SK-N-SH treated with all-trans-retinoic acid at 6 μM for 48 hours (cell line): ENCODE measurements at regions not wholly inside any gene's neighbourhood (a gene's known extent, or its start where the extent isn't known, plus 50 kb on each side); places are given as distances from the start of the nearest gene placed in this dataset.

Experiments
- ATAC-seq: fragments of 200-7000 bp; cut with Tn5 transposase; 3 replicates; pipeline ENCODE4 v1.9.1; 2020; ENCODE audit warnings: mild to moderate bottlenecking, moderate library complexity
- ARNTL ChIP-seq: fragments of 450-650 bp; formaldehyde crosslinking; IDR thresholded peaks from 2 replicates; pipeline ENCODE4 v1.5.0; 2020; ENCODE audit warnings: low read depth, mild to moderate bottlenecking, moderate library complexity, borderline replicate concordance
- BACH2 ChIP-seq: fragments of 250-450 bp; sonication (Bioruptor Pico); IDR thresholded peaks from 2 replicates; pipeline ENCODE4 v1.9.0; 2021; ENCODE audit warnings: mild to moderate bottlenecking, borderline replicate concordance
- ESRRG ChIP-seq: fragments of 250-450 bp; sonication (Bioruptor Pico); IDR thresholded peaks from 2 replicates; pipeline ENCODE4 v1.6.1; 2021; ENCODE audit warnings: mild to moderate bottlenecking
- ISL1 ChIP-seq: fragments of 250-450 bp; sonication (Bioruptor Pico); IDR thresholded peaks from 2 replicates; pipeline ENCODE4 v2.1.2; 2022; ENCODE audit warnings: mild to moderate bottlenecking, moderate library complexity
- OSR1 ChIP-seq: fragments of 250-450 bp; sonication (Bioruptor Pico); IDR thresholded peaks from 2 replicates; pipeline ENCODE4 v1.8.0; 2022; ENCODE audit warnings: moderate library complexity, mild to moderate bottlenecking, inconsistent platforms
- PPARA ChIP-seq: fragments of 250-450 bp; sonication (Bioruptor Pico); IDR thresholded peaks from 2 replicates; pipeline ENCODE4 v1.5.0; 2020; ENCODE audit warnings: mild to moderate bottlenecking, borderline replicate concordance
- SNAI2 ChIP-seq: fragments of 250-450 bp; sonication (Bioruptor Pico); IDR thresholded peaks from 2 replicates; pipeline ENCODE4 v1.5.0; 2020; ENCODE audit warnings: mild to moderate bottlenecking, moderate library complexity
- TCF4 ChIP-seq: fragments of 250-450 bp; sonication (Bioruptor Pico); IDR thresholded peaks from 2 replicates; pipeline ENCODE4 v1.8.0; 2021; ENCODE audit warnings: mild to moderate bottlenecking, moderate library complexity, borderline replicate concordance
- TOX ChIP-seq: fragments of 250-450 bp; sonication (Bioruptor Pico); IDR thresholded peaks from 2 replicates; pipeline ENCODE4 v1.8.0; 2021; ENCODE audit warnings: mild to moderate bottlenecking, moderate library complexity, borderline replicate concordance
- ZFP30 ChIP-seq: fragments of 450-650 bp; formaldehyde crosslinking; IDR thresholded peaks from 2 replicates; pipeline ENCODE4 v1.5.0; 2022; ENCODE audit warnings: mild to moderate bottlenecking, moderate library complexity
- ZNF70 ChIP-seq: fragments of 450-650 bp; formaldehyde crosslinking; IDR thresholded peaks from 2 replicates; pipeline ENCODE4 v1.5.0; 2020; ENCODE audit warnings: mild to moderate bottlenecking, moderate library complexity
- ZNF8 ChIP-seq: fragments of 450-650 bp; formaldehyde crosslinking; IDR thresholded peaks from 2 replicates; pipeline ENCODE4 v1.5.0; 2020; ENCODE audit warnings: mild to moderate bottlenecking, moderate library complexity
- TF ChIP-seq, protein P1 (sequence below): fragments of 250-450 bp; sonication (Bioruptor Pico); IDR thresholded peaks from 2 replicates; pipeline ENCODE4 v1.5.1; 2020; ENCODE audit warnings: low read depth, mild to moderate bottlenecking, moderate library complexity
- TF ChIP-seq, protein P2 (sequence below): fragments of 250-450 bp; sonication (Bioruptor Pico); IDR thresholded peaks from 2 replicates; pipeline ENCODE4 v1.5.0; 2020; ENCODE audit warnings: mild to moderate bottlenecking, moderate library complexity
- TF ChIP-seq, protein P3 (sequence below): fragments of 250-450 bp; sonication (Bioruptor Pico); IDR thresholded peaks from 2 replicates; pipeline ENCODE4 v1.8.0; 2020; ENCODE audit warnings: mild to moderate bottlenecking, moderate library complexity, borderline replicate concordance
- TF ChIP-seq, protein P4 (sequence below): fragments of 250-450 bp; sonication (Bioruptor Pico); IDR thresholded peaks from 2 replicates; pipeline ENCODE4 v1.8.0; 2021; ENCODE audit warnings: low read depth, mild to moderate bottlenecking, moderate library complexity, borderline replicate concordance

DNA sequence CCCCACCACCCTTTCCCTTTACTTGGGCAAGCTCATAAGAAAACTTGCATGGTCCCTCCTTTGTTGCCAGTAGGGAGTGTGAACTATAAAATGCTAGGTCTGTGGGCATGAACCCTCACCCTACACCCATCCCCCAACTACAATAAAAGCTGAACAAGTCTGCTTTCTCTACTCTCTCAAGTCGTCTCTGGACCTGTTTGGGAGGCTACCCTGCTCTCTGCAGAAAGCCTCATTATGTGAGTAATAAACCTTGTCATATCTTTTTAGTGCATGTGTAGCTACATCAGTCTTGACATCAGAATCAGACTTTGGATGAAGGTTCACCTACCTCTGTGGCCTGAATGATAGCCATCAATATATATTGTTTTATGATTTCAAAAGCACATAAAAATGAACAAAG, 155.4 kb upstream of the FAM241A start:
- no peak for TF ChIP-seq ESRRG (CRISPR knock-in tag)
- no peak for TF ChIP-seq BACH2 (CRISPR knock-in tag)
- no peak for TF ChIP-seq PPARA (CRISPR knock-in tag)
- TF ChIP-seq ZNF8: no peak
- TF ChIP-seq OSR1 (CRISPR knock-in tag): no peak
- TF ChIP-seq ZFP30 (CRISPR knock-in tag): no peak
- TF ChIP-seq SNAI2 (CRISPR knock-in tag): no peak
- no peak for TF ChIP-seq ISL1 (CRISPR knock-in tag)
- ATAC-seq: no peak

DNA sequence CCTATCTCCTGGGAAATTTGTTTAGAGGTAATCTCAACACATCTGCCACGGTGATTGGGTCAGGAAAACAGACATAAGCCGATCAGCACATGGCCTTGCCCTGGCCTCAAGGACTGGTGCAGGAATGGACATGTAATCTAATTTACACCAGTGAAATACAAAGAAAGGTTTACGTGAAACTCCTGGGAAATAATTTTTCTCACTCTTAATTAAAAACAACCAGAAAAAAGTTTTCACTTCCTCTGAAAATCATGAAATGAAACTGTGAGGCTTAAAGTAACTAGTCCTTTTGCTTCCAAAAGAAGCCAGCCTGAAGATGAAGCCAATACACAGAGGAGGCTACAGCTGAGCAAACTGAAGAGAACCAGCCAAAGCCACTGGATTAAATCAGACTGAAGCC, 154.1 kb upstream of the FAM241A start:
- ATAC-seq: no peak

DNA sequence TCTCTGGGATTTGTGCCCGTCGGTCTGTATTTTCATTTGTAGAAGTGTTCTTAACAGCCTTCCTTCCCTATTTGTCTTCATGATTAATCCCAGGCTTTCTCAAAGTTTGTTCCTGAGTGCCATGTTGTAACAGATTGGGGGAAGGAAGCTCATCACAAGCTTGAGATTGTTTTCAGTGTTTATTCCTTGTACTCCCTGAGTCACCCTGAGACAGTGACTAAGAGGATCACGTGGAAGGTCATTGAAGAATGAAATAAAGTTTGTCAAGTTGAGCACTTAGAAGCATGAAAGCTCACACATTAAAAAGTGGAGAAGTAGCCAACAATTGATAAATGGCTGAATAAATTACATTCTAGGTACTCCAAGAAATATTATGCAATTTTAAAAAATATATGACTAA, 153.5 kb upstream of the FAM241A start:
- TF ChIP-seq ZFP30 (CRISPR knock-in tag): no peak
- TF ChIP-seq, protein P1, sequence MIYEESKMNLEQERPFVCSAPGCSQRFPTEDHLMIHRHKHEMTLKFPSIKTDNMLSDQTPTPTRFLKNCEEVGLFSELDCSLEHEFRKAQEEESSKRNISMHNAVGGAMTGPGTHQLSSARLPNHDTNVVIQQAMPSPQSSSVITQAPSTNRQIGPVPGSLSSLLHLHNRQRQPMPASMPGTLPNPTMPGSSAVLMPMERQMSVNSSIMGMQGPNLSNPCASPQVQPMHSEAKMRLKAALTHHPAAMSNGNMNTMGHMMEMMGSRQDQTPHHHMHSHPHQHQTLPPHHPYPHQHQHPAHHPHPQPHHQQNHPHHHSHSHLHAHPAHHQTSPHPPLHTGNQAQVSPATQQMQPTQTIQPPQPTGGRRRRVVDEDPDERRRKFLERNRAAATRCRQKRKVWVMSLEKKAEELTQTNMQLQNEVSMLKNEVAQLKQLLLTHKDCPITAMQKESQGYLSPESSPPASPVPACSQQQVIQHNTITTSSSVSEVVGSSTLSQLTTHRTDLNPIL (CRISPR knock-in tag): no peak
- no peak for TF ChIP-seq ZNF8
- no peak for TF ChIP-seq ZNF70
- TF ChIP-seq, protein P2, sequence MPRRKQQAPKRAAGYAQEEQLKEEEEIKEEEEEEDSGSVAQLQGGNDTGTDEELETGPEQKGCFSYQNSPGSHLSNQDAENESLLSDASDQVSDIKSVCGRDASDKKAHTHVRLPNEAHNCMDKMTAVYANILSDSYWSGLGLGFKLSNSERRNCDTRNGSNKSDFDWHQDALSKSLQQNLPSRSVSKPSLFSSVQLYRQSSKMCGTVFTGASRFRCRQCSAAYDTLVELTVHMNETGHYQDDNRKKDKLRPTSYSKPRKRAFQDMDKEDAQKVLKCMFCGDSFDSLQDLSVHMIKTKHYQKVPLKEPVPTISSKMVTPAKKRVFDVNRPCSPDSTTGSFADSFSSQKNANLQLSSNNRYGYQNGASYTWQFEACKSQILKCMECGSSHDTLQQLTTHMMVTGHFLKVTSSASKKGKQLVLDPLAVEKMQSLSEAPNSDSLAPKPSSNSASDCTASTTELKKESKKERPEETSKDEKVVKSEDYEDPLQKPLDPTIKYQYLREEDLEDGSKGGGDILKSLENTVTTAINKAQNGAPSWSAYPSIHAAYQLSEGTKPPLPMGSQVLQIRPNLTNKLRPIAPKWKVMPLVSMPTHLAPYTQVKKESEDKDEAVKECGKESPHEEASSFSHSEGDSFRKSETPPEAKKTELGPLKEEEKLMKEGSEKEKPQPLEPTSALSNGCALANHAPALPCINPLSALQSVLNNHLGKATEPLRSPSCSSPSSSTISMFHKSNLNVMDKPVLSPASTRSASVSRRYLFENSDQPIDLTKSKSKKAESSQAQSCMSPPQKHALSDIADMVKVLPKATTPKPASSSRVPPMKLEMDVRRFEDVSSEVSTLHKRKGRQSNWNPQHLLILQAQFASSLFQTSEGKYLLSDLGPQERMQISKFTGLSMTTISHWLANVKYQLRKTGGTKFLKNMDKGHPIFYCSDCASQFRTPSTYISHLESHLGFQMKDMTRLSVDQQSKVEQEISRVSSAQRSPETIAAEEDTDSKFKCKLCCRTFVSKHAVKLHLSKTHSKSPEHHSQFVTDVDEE (CRISPR knock-in tag): no peak
- TF ChIP-seq TOX (CRISPR knock-in tag): no peak
- TF ChIP-seq OSR1 (CRISPR knock-in tag): no peak
- no peak for TF ChIP-seq ARNTL (CRISPR knock-in tag)
- TF ChIP-seq, protein P3, sequence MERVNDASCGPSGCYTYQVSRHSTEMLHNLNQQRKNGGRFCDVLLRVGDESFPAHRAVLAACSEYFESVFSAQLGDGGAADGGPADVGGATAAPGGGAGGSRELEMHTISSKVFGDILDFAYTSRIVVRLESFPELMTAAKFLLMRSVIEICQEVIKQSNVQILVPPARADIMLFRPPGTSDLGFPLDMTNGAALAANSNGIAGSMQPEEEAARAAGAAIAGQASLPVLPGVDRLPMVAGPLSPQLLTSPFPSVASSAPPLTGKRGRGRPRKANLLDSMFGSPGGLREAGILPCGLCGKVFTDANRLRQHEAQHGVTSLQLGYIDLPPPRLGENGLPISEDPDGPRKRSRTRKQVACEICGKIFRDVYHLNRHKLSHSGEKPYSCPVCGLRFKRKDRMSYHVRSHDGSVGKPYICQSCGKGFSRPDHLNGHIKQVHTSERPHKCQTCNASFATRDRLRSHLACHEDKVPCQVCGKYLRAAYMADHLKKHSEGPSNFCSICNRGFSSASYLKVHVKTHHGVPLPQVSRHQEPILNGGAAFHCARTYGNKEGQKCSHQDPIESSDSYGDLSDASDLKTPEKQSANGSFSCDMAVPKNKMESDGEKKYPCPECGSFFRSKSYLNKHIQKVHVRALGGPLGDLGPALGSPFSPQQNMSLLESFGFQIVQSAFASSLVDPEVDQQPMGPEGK (CRISPR knock-in tag): no peak
- ATAC-seq: no peak

More for the DNA sequence above, 154.1 kb upstream of the FAM241A start:
- no peak for TF ChIP-seq TOX (CRISPR knock-in tag)
- no peak for TF ChIP-seq TCF4
- TF ChIP-seq SNAI2 (CRISPR knock-in tag): no peak

DNA sequence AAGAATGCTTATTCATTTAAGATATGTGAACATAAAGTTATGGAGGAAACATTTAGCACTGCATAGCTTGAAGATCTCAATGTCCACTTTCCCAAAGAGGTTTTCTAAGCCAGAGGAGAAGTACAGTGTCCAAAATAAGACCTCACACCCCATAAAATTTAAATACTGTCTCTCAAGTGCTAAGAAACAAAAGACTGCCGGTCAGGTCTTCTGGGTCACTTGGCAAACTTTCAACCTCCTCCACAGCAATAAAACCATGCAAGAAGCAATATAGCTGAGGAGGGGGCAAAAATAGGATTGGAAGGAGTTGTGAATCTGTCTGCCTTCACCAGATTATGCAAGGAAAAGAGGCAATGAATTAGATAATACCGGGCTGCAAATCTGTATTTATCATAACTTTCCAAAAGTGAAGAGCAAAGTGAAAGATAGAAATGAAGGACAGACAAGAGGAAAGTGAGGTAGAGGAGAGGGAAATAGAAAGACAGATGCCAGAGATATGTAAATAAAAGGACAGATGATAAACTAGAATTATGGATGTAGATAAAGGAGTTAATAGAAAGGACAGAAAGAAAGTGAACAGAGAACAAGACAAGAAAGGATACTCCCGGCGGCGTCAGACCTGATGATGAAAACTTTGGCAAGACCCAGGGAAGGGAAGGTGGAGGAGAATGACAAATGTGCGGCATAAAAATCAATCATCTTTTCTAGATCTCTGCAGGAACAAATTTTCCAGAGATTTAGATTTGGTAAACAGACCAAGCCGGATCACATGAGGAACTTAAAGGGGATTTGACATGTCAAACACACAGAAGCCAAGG, 152.7 kb upstream of the FAM241A start:
- no peak for TF ChIP-seq ZNF70
- no peak for ATAC-seq

DNA sequence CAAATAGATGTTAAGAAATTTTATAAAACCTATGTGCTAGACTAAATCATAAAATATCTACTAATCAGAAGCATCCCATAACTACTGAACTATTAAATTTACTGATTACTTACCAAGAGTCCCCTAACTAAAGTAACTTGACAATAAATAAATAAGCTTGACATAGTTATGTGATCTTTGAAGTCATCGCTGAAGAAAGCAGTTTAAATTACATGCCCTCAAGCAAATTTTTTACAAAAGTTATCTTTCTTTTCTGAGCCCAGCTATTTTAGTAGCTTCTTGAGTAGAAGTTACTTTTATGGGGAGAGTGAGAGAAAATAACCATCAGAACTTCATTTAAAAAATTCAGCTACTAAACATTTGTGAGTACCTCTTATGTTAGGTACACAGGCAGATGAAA, 150.9 kb upstream of the FAM241A start:
- no peak for ATAC-seq
- TF ChIP-seq, protein P3 (CRISPR knock-in tag): no peak
- TF ChIP-seq, protein P4, sequence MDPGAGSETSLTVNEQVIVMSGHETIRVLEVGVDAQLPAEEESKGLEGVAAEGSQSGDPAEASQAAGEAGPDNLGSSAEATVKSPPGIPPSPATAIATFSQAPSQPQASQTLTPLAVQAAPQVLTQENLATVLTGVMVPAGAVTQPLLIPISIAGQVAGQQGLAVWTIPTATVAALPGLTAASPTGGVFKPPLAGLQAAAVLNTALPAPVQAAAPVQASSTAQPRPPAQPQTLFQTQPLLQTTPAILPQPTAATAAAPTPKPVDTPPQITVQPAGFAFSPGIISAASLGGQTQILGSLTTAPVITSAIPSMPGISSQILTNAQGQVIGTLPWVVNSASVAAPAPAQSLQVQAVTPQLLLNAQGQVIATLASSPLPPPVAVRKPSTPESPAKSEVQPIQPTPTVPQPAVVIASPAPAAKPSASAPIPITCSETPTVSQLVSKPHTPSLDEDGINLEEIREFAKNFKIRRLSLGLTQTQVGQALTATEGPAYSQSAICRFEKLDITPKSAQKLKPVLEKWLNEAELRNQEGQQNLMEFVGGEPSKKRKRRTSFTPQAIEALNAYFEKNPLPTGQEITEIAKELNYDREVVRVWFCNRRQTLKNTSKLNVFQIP (CRISPR knock-in tag): no peak
